HCT116 (cell line): ENCODE measurements at regions not wholly inside any gene's neighbourhood (a gene's known extent, or its start where the extent isn't known, plus 50 kb on each side); places are given as distances from the start of the nearest gene placed in this dataset.

Experiments
- ATAC-seq: fragments of 200-7000 bp; cut with Tn5 transposase; 2 replicates; pipeline ENCODE4 v1.9.1; 2020; ENCODE audit warnings: mild to moderate bottlenecking, moderate library complexity
- BruUV-seq: library from RNA; stranded (reverse); fragments of 400-500 nt; replicated peaks from 2 replicates; lab custom pipeline; 2021; lab: Mats Ljungman, UMichigan
- CTCF ChIA-PET: fragments of 300-600 bp; sonication (Branson Sonifier 250); formaldehyde crosslinking; loops from one replicate; lab custom pipeline; 2021; ENCODE audit warnings: antibody characterized with exemption; lab: Charles Lee
- POLR2A ChIA-PET: fragments of 300-600, 350-600 bp; sonication (Branson Sonifier 250); formaldehyde crosslinking; loops from one replicate; lab custom pipeline; 2021; ENCODE audit warnings: antibody characterized with exemption; lab: Charles Lee
- RAD21 ChIA-PET, 2 experiments: fragments of 300-600 bp; sonication (Branson Sonifier 250); formaldehyde crosslinking; loops; one replicate each; lab custom pipeline; 2023; ENCODE audit warnings: low total read pairs in 2 of 2; ENCODE audit not compliant: uncharacterized antibody in 2 of 2, unreplicated experiment in 2 of 2, low non-redundant PET in 1 of 2; lab: Charles Lee
- DNase-seq: peaks from one replicate; pipeline ENCODE4 v3.0.0-alpha.2; 2010; ENCODE audit warnings: low read depth, low spot score
- H2AFZ ChIP-seq: fragments of 200-600 bp; shearing (Covaris generic), sonication (generic); 2 replicates; pipeline ENCODE4 v1.6.1; 2017; ENCODE audit warnings: low read depth, mixed run types, mixed read lengths, antibody characterized with exemption, low read length; ENCODE audit not compliant: poor library complexity, severe bottlenecking
- H3K27ac ChIP-seq: 2 replicates; pipeline ENCODE4 v1.5.1; 2012; ENCODE audit warnings: low read depth, low read length
- H3K27me3 ChIP-seq: fragments of 200-600 bp; sonication (generic); 2 replicates; pipeline ENCODE4 v1.6.1; 2016; ENCODE audit warnings: mixed run types, low read length, mixed read lengths; ENCODE audit not compliant: insufficient read depth
- H3K36me3 ChIP-seq, 2 experiments: fragments of 200-500 bp in 1 of 2; fragments of 200-600 bp in 1 of 2; sonication (Bioruptor generic) in 1 of 2; sonication (generic) in 1 of 2; 2 replicates each; pipeline versions ENCODE4 v1.5.1 to v1.6.1; 2014 to 2016; ENCODE audit warnings: low read length in 2 of 2, inconsistent platforms in 1 of 2, mixed read lengths in 1 of 2, mixed run types in 1 of 2; ENCODE audit not compliant: insufficient read depth in 2 of 2, control insufficient read depth in 1 of 2
- H3K4me1 ChIP-seq, 2 experiments: fragments of 200-600 bp in 1 of 2; sonication (generic) in 1 of 2; 2 replicates each; pipeline versions ENCODE4 v1.5.1 to v1.6.1; 2012 to 2017; ENCODE audit warnings: low read length in 2 of 2, inconsistent platforms in 1 of 2, mild to moderate bottlenecking in 1 of 2, mixed read lengths in 1 of 2, mixed run types in 1 of 2, moderate library complexity in 1 of 2; ENCODE audit not compliant: insufficient read depth in 2 of 2, control insufficient read depth in 1 of 2
- H3K4me2 ChIP-seq: fragments of 200-600 bp; sonication (generic); 2 replicates; pipeline ENCODE4 v1.6.1; 2017; ENCODE audit warnings: mixed run types, low read length, mixed read lengths
- H3K4me3 ChIP-seq, 2 experiments: fragments of 200-600 bp in 1 of 2; sonication (generic) in 1 of 2; replicated peaks in 1 of 2; 2 replicates each; pipeline ENCODE4 v1.5.1; 2011 to 2016; ENCODE audit warnings: low read length in 2 of 2, control low read depth in 1 of 2, low read depth in 1 of 2, mild to moderate bottlenecking in 1 of 2, mixed read lengths in 1 of 2, mixed run types in 1 of 2
- H3K79me2 ChIP-seq: fragments of 200-600 bp; sonication (generic); 2 replicates; pipeline ENCODE4 v1.6.1; 2017; ENCODE audit warnings: mild to moderate bottlenecking, mixed run types, low read length, moderate library complexity, mixed read lengths; ENCODE audit not compliant: insufficient read depth
- H3K9ac ChIP-seq: fragments of 200-600 bp; sonication (generic); 2 replicates; pipeline ENCODE4 v1.6.1; 2016; ENCODE audit warnings: low read length, mixed read lengths
- H3K9me2 ChIP-seq: fragments of 200-600 bp; sonication (generic), shearing (Covaris generic); 2 replicates; pipeline ENCODE4 v1.6.1; 2017; ENCODE audit warnings: mixed run types, mild to moderate bottlenecking, moderate library complexity; ENCODE audit not compliant: insufficient read depth
- H3K9me3 ChIP-seq, 2 experiments: fragments of 200-500 bp in 1 of 2; fragments of 200-600 bp in 1 of 2; sonication (Bioruptor generic) in 1 of 2; sonication (generic) in 1 of 2; 2 replicates each; pipeline ENCODE4 v1.6.1; 2014 to 2017; ENCODE audit warnings: low read length in 2 of 2, mixed read lengths in 2 of 2, inconsistent platforms in 1 of 2, low read depth in 1 of 2, mild to moderate bottlenecking in 1 of 2, mixed run types in 1 of 2, moderate library complexity in 1 of 2; ENCODE audit not compliant: control insufficient read depth in 1 of 2, insufficient read depth in 1 of 2
- H4K20me1 ChIP-seq: fragments of 200-600 bp; sonication (generic), shearing (Covaris generic); 2 replicates; pipeline ENCODE4 v1.6.1; 2017; ENCODE audit warnings: mixed run types, mild to moderate bottlenecking, moderate library complexity; ENCODE audit not compliant: insufficient read depth
- ATF3 ChIP-seq: IDR thresholded peaks from 2 replicates; pipeline ENCODE4 v1.6.1; 2012
- CEBPB ChIP-seq: IDR thresholded peaks from 2 replicates; pipeline ENCODE4 v1.6.1; 2012; ENCODE audit warnings: low read depth
- CTCF ChIP-seq, 3 experiments: fragments of 200-600 bp in 1 of 3; sonication (generic) in 1 of 3; IDR thresholded peaks in 2 of 3; conservative IDR thresholded peaks in 1 of 3; 2 replicates each; pipeline ENCODE4 v1.5.1; 2012 to 2017; ENCODE audit warnings: low read depth in 2 of 3, low read length in 2 of 3, antibody characterized with exemption in 1 of 3, borderline replicate concordance in 1 of 3, control low read depth in 1 of 3, mild to moderate bottlenecking in 1 of 3, mixed read lengths in 1 of 3, mixed run types in 1 of 3, moderate library complexity in 1 of 3; ENCODE audit not compliant: insufficient read depth in 1 of 3
- EGR1 ChIP-seq: IDR thresholded peaks from 2 replicates; pipeline ENCODE4 v1.6.1; 2012; ENCODE audit warnings: low read depth
- ELF1 ChIP-seq: IDR thresholded peaks from 2 replicates; pipeline ENCODE4 v1.6.1; 2012; ENCODE audit warnings: low read depth, borderline replicate concordance
- EZH2 ChIP-seq: fragments of 200-600 bp; sonication (generic); IDR thresholded peaks from 2 replicates; pipeline ENCODE4 v1.6.1; 2017; ENCODE audit warnings: antibody characterized with exemption, mixed run types
- MAX ChIP-seq: IDR thresholded peaks from 2 replicates; pipeline ENCODE4 v1.6.1; 2012
- POLR2A ChIP-seq: IDR thresholded peaks from 2 replicates; pipeline ENCODE4 v1.7.0; 2011; ENCODE audit warnings: borderline replicate concordance; ENCODE audit not compliant: insufficient read depth, insufficient read length; ENCODE audit errors: extremely low read depth
- POLR2AphosphoS5 ChIP-seq: IDR thresholded peaks from 2 replicates; pipeline ENCODE4 v1.6.1; 2011; ENCODE audit warnings: mild to moderate bottlenecking, low read depth, low read length, moderate library complexity
- REST ChIP-seq: IDR thresholded peaks from 2 replicates; pipeline ENCODE4 v1.6.1; 2012; ENCODE audit warnings: low read depth
- SIN3A ChIP-seq: IDR thresholded peaks from 2 replicates; pipeline ENCODE4 v1.6.1; 2012; ENCODE audit warnings: low read depth
- SP1 ChIP-seq: IDR thresholded peaks from 2 replicates; pipeline ENCODE4 v1.6.1; 2012; ENCODE audit warnings: low read depth
- SRF ChIP-seq: IDR thresholded peaks from 2 replicates; pipeline ENCODE4 v1.6.1; 2012; ENCODE audit warnings: low read depth
- TCF7L2 ChIP-seq: IDR thresholded peaks from 2 replicates; pipeline ENCODE4 v1.7.0; 2011; ENCODE audit warnings: borderline replicate concordance, inconsistent platforms; ENCODE audit not compliant: insufficient read depth, insufficient read length; ENCODE audit errors: extremely low read depth
- YY1 ChIP-seq: IDR thresholded peaks from 2 replicates; pipeline ENCODE4 v1.6.1; 2011; ENCODE audit warnings: low read length, low read depth, moderate library complexity, mild to moderate bottlenecking; ENCODE audit not compliant: insufficient replicate concordance; ENCODE audit errors: extremely low read depth
- ZFX ChIP-seq: fragments of 450-650 bp; IDR thresholded peaks from 2 replicates; pipeline ENCODE4 v1.6.1; 2017
- ZNF274 ChIP-seq: fragments of 200-500 bp; sonication (Bioruptor generic); IDR thresholded peaks from 2 replicates; pipeline ENCODE4 v1.6.1; 2014; ENCODE audit warnings: mild to moderate bottlenecking, low read depth, low read length, inconsistent platforms
- intact Hi-C: fragments of 100-400 bp; cut with micrococcal nuclease; formaldehyde crosslinking; loops from 2 replicates; pipeline ENCODE4 v1.10.0; 2022
- TF ChIP-seq, protein P1 (sequence below): IDR thresholded peaks from 2 replicates; pipeline ENCODE4 v1.6.1; 2011; ENCODE audit warnings: mild to moderate bottlenecking, low read length, moderate library complexity; ENCODE audit not compliant: insufficient replicate concordance; ENCODE audit errors: extremely low read depth

DNA sequence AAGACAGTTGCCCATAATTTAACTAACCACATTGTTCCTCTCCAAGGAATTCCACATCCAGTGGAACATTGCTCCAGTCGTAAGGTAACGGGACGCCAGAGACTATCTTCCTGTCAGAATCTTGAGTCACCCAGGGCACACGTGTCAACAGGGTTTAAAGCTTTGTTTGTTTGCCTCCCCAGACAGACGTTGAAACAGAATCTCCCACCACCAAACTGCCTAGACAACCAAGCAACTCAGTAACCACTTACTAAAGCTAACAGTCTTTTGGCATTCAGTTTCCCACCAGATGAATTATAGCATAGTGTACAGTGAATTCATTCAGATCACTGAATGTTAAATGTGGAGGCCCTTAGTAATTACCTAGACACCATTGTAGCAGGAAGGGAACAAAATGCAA is 439.5 kb downstream of the PLPP3 start:
- H3K4me2 ChIP-seq = no peak overlapping the region
- ATAC-seq (no peak), DNase-seq (no peak)
- intact Hi-C loops = no loop called here
- RAD21 ChIA-PET = no interaction called here
- BruUV-seq = no TSS peak
- H3K4me1 ChIP-seq = no peaks in the 10 kb centered on the region
- no peak overlapping the region for H3K9ac ChIP-seq
- no peaks in the 10 kb centered on the region for H3K36me3 ChIP-seq
- no peak for TF ChIP-seq SIN3A
- TF ChIP-seq YY1 = no peak
- no peak for TF ChIP-seq ZNF274
- TF ChIP-seq, protein P1, sequence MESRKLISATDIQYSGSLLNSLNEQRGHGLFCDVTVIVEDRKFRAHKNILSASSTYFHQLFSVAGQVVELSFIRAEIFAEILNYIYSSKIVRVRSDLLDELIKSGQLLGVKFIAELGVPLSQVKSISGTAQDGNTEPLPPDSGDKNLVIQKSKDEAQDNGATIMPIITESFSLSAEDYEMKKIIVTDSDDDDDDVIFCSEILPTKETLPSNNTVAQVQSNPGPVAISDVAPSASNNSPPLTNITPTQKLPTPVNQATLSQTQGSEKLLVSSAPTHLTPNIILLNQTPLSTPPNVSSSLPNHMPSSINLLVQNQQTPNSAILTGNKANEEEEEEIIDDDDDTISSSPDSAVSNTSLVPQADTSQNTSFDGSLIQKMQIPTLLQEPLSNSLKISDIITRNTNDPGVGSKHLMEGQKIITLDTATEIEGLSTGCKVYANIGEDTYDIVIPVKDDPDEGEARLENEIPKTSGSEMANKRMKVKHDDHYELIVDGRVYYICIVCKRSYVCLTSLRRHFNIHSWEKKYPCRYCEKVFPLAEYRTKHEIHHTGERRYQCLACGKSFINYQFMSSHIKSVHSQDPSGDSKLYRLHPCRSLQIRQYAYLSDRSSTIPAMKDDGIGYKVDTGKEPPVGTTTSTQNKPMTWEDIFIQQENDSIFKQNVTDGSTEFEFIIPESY = no peak
- no peak for TF ChIP-seq POLR2A
- TF ChIP-seq ZFX = no peak
- no peak for TF ChIP-seq REST
- no peak for TF ChIP-seq SP1
- no peak for TF ChIP-seq TCF7L2
- TF ChIP-seq CEBPB = no peak
- no peak for TF ChIP-seq POLR2AphosphoS5
- no peak for TF ChIP-seq CTCF (IDR thresholded peaks at IDR 0.05 in 2 of 3, conservative IDR thresholded peaks at IDR 0.05 in 1 of 3; ENCODE audit: borderline replicate concordance in 1 of 3, insufficient read depth in 1 of 3, low read depth in 2 of 3, low read length in 2 of 3)
- no peak for TF ChIP-seq MAX
- TF ChIP-seq SRF = no peak
- no peak for TF ChIP-seq EZH2
- no peak for TF ChIP-seq ELF1
- no peak for TF ChIP-seq EGR1
- TF ChIP-seq ATF3 = no peak
- H3K4me3 ChIP-seq = no peak overlapping the region
- H3K9me3 ChIP-seq = no peaks in the 10 kb centered on the region
- H2AFZ ChIP-seq = no peak overlapping the region
- H3K27ac ChIP-seq = no peak overlapping the region
- POLR2A ChIA-PET = no interaction called here
- CTCF ChIA-PET = no interaction called here
- H4K20me1 ChIP-seq = no peaks in the 10 kb centered on the region
- H3K9me2 ChIP-seq = no peaks in the 10 kb centered on the region
- no peaks in the 10 kb centered on the region for H3K27me3 ChIP-seq
- no peaks in the 10 kb centered on the region for H3K79me2 ChIP-seq
